NCI-H446 treated with DMSO at 0.1 percent for 48 hours (cell line): ENCODE measurements at regions not wholly inside any gene's neighbourhood (a gene's known extent, or its start where the extent isn't known, plus 50 kb on each side); places are given as distances from the start of the nearest gene placed in this dataset.
"Not testable (repeated sequence)": the region's sequence is repeated elsewhere in the genome, so short reads cannot be mapped to it uniquely, and the experiment has no call there.

Source experiments
- DNase-seq: peaks from one replicate; lab custom pipeline; 2025; lab: John Stamatoyannopoulos, UW

DNA sequence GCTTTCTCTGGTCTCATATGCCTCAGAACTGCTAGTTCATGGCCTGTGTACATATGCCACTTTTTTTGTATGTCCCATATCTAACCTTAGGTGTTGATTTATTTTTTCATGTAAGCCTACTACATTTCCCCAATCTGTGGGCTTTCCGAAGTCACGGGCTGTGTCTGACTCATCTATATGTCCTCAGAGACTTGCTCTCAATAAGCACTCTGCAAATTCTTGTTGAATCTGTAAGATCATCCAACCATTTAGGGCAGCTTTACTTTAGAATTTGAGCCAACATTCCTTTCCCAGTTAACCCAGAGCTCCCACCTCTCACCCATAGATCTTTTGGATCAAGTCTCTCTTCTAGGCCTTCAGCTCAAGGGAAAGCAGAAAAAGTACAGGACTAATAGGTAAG lies 263.4 kb downstream of the SEC61B start:
- no peak for DNase-seq

DNA sequence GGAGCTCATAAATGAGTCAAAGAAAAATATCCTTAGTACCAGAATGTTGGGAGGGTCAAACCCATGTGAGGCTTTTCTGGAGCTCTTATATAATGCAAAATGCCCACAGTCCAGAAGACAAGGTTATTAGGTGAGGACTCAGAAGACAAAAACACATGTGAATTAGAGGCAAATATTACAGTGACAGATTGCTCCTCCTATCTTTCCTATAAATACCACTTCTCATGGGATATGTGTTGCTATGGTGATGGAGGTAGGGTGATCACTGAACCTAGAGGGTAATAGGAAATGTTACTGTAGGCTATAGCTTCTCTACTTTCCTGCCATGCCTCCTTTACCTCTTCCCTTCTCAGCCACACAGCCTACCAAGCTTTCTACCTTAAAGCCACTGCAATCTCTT lies 264.6 kb downstream of the SEC61B start:
- DNase-seq: no peak

DNA sequence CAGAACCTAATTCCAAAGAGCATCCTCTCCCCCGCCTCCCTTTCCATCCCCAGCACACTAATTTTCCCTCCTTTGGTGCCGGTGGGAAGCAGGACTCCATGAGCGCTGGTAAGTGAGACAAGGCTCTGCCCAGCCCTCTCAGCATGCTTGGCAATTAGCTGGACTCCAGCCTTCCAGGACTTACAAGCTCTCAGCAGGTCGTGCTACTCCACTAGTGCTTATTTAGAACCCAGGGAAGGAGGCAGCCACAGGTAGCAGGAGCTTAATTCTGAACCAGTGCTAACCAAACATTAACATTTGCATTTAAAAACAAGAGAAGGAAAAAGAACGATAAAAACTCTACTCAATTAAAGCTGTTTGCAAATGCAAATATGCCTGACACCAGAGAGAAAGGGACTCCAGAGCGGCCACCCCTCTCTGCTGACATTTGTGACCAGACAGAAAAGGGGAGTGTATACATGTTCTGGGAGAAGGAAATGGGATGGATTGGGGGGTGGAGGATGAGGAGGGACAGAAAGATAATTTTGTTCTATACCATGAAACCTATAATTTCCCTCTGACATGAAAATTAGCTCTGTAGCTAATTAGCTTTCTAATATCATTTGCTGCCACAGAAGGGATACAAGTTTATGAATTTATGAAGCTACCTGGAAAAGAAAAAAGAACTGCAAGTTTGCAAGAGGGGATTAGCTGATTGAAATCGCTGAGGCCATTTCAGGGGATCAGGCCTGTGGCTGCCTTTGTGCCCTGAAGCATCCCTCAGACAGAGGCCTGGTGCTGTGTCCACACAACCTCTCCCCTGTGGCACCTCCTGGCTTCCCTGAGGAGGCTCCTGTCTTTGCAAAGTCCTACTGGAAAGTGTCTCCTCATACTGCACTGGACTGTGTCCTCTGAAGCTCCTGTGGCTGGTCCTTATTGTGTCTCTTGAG lies 266.3 kb downstream of the SEC61B start:
- DNase-seq: no peak

DNA sequence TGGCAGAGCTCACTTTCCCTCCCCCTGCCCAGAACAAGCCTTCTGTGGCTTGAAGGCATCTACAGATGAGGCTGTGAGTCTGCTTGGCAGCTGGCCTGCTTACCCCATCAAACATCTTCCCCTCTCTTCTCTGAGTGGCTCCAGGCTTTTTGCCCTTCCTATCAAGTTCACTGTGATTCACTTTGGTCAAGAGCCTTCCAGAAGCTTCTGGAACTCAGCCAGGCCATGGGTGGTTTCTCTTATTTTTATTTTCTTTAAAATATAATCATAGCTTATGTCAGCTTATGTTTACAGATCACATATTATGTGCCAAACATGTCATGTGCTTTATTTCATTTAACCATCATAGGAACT lies 267.0 kb downstream of the SEC61B start:
- DNase-seq: peak; percentile 21

DNA sequence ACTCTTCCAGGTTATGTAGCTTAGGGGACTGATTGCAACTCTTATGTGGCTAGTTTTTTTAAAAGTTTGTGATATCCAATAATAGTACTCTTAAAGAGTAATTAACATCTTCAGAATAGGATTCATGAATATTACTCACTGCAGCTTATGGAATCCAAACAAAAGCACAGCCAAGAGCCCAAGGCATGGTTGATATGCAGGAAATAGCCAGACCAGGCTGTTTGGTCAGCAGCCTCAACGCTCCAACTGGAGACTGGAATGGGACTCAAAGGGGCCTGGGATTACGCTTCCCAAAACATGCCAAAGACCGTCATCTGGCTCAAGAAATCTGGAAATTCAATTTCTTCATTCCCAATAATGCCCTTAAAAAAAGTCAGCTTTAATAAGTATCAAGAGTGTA lies 268.6 kb downstream of the SEC61B start:
- DNase-seq: no peak

DNA sequence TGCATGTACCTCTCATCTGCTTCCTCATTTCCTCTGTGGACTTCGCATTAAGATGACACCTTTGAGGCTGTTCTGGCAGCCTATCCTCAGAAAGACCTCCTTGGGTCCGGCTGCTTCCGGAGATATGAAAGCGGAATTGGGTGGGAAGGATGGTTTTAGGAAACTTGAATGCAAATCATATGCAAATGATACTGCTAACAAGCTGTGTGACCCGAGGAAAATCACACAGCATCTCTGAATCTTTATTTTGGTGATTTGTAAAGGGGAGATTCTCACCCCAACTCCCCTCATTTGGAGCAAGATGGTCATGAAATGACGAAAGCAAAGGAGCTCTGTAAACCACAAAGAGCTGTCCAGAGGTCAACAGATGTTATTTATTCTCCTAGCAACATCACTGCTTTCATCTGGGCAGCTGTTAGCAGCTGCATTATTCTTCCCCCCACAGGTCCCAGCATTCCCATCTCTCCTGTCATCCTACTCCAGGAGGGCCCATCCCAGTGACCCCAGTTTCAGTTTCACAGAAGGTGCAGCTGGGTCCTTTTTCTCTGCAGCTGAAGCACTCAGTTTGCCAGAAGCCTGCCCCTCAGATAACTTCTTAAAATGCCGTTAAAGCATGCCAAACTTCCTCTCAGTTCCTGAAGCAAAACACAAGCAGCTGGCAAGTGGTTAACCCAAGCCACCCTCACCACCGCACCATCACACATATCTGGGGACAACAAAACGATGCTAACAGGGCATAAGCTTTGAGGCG lies 269.5 kb downstream of the SEC61B start:
- no peak for DNase-seq

DNA sequence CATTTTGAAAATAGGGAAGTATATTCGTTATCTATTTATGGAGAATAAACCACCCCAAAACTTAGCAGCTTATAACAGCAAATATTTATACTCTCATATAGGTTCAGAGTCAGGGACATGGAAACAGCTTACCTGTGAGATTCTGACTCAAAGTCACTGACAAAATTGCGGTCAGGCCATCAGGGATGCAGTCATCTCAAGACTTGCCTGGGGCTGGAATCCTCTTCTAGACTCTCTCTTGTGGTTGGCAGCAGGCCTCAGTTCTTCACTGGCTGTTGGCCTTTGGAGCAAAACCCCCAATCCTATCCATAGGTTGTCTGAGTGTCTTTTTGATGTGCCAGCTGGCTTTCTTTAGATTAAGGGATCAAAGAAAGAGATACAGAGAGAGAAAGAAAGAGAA lies 275.6 kb downstream of the SEC61B start:
- DNase-seq: no peak

DNA sequence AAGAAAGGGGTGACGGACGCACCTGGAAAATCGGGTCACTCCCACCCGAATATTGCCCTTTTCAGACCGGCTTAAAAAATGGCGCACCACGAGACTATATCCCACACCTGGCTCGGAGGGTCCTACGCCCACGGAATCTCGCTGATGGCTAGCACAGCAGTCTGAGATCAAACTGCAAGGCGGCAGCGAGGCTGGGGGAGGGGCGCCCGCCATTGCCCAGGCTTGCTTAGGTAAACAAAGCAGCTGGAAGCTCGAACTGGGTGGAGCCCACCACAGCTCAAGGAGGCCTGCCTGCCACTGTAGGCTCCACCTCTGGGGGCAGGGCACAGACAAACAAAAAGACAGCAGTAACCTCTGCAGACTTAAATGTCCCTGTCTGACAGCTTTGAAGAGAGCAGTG lies 276.9 kb downstream of the SEC61B start:
- DNase-seq: not testable (repeated sequence)

DNA sequence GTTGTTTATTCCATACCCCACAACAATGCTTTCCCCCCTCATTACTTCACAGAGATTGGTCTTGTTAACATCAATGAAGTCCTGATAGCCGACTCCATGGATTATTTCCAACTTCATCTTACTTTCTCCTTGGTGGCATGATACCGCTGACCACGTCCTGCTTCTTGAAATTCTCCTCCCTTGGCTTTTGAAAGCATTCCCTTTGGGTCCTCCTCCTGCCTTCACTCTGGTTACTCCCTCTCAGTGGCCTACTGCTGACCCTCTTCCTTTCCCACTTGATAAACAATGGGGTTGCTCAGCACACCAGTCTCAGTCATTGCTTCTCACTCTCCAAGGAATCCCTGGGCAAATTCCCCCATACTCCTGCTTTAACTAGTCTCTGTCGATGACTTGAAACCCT lies 283.9 kb downstream of the SEC61B start:
- no peak for DNase-seq

DNA sequence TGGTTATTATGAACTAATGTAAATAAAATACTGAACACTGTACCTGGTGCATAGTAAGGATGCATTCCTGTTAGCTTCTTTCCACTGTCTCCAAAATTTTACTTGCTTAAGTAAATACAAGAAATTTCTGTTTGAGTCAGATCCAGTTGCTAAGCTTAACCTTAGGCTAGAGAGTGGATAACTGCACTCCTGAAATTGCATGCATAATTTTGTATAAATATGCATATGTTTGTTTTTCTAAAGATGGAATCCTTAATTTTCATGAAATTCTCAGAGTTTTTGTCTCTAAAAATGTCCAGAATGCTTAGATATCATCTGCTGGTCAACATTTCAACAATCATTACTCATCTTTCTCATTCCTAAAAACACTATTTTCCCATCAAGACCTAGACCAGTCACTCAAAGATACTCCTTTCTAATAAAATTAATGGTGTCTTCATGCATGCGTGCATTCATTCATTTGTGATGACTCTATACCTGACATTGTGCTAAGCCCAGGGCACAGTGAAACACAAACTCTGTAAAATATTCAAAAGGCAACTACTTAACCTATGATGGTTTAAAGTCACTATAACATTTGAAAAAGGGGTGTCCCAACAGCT lies 284.8 kb downstream of the SEC61B start:
- no peak for DNase-seq

DNA sequence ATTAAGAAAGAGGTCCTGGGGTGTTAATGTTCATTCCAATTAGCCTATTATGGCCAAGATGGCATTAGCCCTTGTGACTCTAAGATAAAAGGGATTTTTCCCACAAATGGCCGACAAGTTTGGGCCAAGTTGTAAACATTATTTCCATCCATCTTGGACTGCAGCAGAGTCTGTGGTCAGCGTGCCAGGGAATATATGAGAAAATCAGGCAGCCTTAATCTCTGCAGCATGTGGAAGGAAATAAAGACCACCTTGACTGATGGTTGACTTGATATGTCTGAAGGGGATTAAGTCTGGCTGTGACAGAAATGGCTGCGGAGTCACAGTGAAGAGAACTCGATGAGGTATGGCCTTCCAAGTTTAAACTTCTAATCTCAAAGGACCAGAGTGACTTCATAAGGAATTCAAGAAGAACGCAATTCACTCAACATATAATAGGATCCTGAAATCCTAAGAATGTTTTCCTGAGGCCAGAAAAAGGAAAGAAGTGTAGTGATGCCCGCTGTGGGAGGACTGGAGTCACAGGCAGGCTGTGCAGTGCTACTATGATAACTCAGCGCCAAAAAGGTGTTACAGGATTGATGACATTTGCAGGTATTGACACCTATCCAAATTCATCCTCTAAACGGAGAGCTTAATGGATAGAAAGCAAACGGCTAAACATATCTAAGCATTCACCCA lies 287.1 kb downstream of the SEC61B start:
- DNase-seq: no peak

DNA sequence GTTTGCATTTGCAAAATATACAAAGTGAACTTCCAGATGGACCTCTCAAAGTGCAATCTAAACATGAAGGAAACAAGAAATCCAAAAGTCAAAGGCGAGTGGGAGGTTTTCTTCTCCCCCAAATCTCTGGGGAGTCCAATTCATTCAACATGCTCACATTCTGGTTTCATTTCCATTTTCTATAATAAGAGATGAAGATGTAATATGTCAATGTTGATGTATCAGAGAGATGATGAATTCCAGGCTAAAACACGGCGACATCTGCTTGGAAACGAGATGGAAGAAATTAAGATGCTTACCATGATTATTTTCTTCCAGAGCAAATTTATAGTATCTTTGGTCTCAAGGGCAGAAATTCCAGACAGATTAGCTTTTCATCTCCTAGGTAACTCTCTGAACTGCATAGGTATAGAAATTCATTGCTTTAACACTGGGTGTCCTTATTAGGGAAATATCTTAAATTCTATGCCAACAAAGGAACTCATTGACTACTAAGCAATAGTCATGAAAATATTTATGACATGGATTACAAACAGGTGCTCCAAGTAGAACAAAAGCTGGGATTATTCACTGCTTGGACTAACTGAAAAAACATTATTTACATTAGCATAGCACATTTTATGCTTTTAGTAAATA lies 287.9 kb downstream of the SEC61B start:
- DNase-seq: no peak

DNA sequence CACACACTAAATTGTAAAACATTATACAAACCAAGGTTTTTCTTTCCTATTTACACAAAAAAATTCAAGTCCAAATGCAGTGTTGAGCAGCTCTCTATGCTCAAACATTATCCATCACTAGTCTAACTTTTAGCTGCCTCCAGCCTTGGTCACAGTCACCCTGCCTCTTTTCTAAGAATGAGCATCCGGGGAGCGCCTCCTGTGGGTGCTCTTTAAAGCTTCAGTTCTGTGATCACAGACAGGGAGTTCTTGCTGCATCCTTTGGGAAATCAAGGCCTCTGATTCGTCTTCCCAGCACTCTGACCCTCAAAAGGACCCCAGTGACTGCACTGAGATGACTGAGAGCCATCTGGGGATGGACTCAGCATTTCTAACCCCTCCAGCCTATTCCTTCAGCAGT lies 289.6 kb downstream of the SEC61B start:
- no peak for DNase-seq

DNA sequence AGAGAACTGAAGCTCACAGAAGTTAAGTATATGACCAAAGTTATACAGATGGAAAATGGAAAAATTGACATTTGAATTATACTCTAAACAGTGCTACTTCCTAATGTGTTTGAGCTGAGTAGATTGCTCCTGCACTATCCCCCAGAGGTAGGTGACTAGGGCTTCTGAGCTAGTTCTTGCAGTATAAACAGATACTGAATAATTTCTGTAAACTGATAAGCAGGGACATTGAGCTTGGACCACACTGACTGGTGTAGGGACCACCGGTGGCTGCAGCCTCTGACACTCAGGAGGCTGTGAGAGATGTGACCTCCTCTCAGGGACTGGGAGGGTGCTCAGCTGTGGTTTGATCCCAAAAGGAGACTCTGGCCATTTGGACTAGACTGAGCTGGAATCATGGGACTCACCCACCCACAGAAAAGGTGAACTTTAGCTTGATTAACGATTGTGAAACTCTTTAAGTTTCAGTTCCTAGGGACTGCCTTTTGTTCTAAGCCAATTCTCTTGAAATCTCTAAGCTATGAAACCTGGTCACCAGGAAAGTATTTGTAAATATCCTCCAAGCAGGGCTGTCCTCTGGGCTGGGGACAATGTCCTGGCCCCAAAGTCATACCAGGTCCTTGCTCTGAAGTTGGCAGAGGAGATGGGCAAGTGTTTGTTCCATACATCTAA lies 291.5 kb downstream of the SEC61B start:
- no peak for DNase-seq

DNA sequence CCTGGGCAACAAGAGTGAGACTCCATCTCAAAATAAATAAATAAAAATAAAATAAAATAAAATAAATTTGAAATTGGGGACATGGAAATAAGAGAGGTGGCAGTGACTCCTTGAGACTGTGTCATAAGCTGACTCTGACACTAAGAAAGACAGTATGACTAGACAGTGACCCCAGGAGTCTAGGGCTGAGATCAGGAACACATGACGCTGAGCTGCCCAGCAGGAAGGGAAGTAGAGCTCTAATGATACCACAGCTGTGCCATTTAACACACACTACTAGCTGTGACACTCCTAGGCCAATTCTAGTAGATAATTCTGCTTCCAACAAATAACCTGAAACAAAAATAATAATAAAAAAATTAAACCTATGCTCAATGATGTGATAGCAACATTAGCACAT lies 293.0 kb downstream of the SEC61B start:
- DNase-seq: no peak

DNA sequence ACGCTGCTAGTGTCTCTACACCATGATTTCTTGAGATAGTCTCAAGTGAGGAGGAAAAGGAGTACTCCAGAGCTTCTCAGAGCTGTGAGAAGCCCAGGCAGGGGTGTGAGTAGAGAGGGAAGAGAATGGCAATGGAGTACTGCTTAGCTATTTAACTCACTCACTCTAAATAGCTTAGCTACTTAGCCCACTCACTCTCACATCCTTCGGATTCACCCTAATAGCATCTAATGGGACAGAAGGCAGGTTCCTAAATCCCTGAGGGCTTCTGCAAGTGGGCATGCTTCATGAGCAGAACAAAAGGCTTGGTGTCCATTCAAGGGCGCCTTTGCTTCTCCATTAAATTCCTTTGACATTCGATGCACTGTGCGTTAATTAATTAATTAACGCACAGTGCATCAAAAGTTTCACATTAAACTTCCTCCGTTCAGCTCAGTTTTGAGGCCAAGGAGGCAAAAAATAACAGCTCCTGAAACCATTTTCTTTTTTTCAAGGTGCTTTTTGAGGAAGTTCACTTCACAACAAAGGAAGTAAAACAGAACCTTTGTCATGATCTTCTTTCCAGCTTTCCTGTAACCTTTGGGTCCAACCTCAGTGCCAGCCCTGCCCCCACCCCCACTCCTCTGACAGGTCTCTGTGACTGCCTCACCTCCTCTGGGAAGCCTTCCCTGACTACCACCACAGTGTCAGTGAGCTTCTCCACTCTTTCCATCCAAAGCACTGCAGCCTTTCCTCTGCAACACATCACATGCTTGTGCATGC lies 294.0 kb downstream of the SEC61B start:
- DNase-seq: no peak

DNA sequence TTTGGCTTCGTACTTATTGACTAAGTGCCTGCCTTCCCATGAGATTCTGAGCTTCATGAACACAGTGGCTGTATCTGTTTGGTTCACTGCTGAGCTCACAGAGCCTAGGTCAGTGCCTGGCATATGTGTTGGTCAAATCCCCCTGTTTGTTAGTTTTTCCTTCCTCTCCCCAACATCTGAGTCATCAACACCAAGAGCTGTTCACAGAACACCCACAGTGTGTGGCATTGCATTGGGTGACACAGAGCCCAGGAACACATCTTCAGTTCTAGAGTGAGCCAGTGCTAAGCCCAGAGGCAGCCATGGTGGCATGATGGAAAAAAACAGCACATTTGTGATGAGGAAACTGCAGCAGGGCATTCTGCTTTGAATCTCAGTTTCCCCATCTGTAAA lies 294.6 kb downstream of the SEC61B start:
- DNase-seq: no peak

DNA sequence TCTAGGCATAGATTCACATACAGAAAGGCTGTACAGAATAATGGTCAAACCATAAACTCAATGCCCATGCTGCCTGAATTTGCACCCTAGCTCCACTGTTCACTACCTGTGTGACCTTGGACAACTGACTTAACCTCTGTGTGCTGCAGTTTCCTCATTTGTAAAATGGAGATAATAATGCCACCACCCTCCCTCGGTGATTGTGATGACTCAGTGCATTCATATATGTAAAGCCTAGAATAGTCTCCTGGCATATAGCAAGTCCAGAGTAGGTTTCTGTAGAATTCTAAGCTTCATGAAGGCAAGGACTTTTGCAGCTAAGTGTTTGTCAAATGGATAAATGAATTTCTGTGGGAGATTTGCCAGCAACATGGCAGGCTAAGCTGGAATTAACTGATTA lies 297.8 kb upstream of the NR4A3 start:
- DNase-seq: no peak

DNA sequence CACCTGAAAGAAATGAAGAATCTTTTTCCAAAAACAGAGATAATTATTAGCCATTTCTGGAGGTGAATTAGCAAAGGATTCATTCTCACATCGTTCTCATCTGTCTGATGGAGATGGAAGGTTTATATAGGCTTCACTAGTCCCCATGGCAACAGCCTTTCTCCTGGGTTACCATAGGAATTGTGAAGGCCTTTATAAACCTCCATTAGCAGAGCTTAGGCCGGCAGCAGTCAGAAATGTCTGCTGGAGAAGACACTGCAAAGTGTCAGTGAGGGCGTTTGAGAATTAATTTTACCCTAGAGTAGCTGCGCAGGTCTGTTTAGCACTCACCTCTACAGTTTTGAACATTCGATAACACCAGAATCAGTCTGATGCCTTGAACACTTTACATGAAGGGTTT lies 290.4 kb upstream of the NR4A3 start:
- no peak for DNase-seq

DNA sequence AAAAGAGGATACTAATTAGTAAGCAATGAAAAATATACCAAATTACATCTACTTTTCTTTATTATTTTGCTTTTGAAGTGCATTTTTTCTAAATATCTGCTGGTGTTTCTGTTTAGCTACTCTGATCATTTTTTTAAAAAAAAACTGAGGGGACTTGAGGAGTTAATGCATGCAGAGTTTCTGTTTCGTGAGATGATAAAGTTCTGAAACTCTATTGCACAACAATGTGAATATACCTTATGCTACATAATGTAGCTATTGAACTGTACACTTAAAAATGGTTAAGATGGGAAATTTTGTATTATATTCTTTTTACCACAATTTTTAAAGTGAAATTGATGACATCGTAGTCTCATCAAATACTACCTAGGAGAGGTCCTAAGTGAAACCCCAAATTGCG lies 288.3 kb upstream of the NR4A3 start:
- no peak for DNase-seq

DNA sequence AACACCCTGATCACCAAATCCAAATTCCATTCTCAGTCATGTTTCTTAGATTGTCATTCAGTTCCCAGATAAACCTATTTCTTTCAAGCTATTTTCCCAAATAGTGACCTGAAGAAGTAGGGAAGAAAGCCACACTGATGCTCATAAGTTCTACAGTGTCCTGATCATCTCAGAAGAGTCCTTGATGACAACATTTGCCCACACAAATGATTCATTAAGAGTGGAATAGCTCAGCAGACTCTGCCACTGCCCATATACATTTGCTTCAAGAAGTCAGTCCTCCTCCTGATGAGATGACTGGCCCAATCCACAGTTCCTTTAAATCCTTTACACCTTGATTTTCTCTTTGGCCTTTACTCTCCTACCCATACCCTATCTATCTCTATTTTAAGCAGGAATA lies 283.7 kb upstream of the NR4A3 start:
- DNase-seq: no peak
